GM23338 (cell line): ENCODE measurements at regions not wholly inside any gene's neighbourhood (a gene's known extent, or its start where the extent isn't known, plus 50 kb on each side); places are given as distances from the start of the nearest gene placed in this dataset.

Experiments
- ATAC-seq: fragments of 200-7000 bp; cut with Tn5 transposase; 3 replicates; pipeline ENCODE4 v1.9.1; 2020
- DNase-seq: peaks from one replicate; pipeline ENCODE4 v3.0.0-alpha.2; 2015; ENCODE audit warnings: low spot score
- H2AFZ ChIP-seq: fragments of 200-600 bp; sonication (generic); 2 replicates; pipeline ENCODE4 v1.8.0; 2016; ENCODE audit warnings: antibody characterized with exemption, mild to moderate bottlenecking, moderate library complexity
- H3F3A ChIP-seq: fragments of 200-600 bp; sonication (generic); replicated peaks from 2 replicates; pipeline ENCODE4 v1.8.0; 2017; ENCODE audit warnings: antibody characterized with exemption, mixed run types, low read depth
- H3K27ac ChIP-seq: fragments of 200-600 bp; sonication (generic); 2 replicates; pipeline ENCODE4 v1.6.1; 2016; ENCODE audit warnings: low read depth
- H3K27me3 ChIP-seq: fragments of 200-600 bp; sonication (generic); 2 replicates; pipeline ENCODE4 v1.8.0; 2016; ENCODE audit warnings: mild to moderate bottlenecking, mixed run types, moderate library complexity; ENCODE audit not compliant: insufficient read depth
- H3K36me3 ChIP-seq: fragments of 200-600 bp; sonication (generic); 2 replicates; pipeline ENCODE4 v1.8.0; 2016; ENCODE audit warnings: mild to moderate bottlenecking; ENCODE audit not compliant: insufficient read depth
- H3K4me1 ChIP-seq: fragments of 200-600 bp; sonication (generic); 2 replicates; pipeline ENCODE4 v1.8.0; 2016; ENCODE audit warnings: mild to moderate bottlenecking, moderate library complexity; ENCODE audit not compliant: insufficient read depth
- H3K4me2 ChIP-seq: fragments of 200-600 bp; sonication (generic); 2 replicates; pipeline ENCODE4 v1.7.1; 2017; ENCODE audit warnings: mixed run types
- H3K4me3 ChIP-seq: fragments of 200-600 bp; sonication (generic); 2 replicates; pipeline ENCODE4 v1.6.1; 2016; ENCODE audit warnings: mixed run types
- H3K79me2 ChIP-seq: fragments of 200-600 bp; sonication (generic); replicated peaks from 2 replicates; pipeline ENCODE4 v1.8.0; 2017; ENCODE audit warnings: mild to moderate bottlenecking; ENCODE audit not compliant: insufficient read depth
- H3K9me2 ChIP-seq: fragments of 200-600 bp; sonication (generic); 2 replicates; pipeline ENCODE4 v1.8.0; 2017; ENCODE audit not compliant: insufficient read depth
- H4K20me1 ChIP-seq: fragments of 200-600 bp; sonication (generic); replicated peaks from 2 replicates; pipeline ENCODE4 v1.8.0; 2017; ENCODE audit warnings: mild to moderate bottlenecking; ENCODE audit not compliant: insufficient read depth
- H3K27ac Mint-ChIP-seq: 2 replicates; pipeline ENCODE4 v1.8.0; 2020; ENCODE audit warnings: inconsistent platforms, mild to moderate bottlenecking, moderate library complexity, mixed read lengths
- H3K27me3 Mint-ChIP-seq: 3 replicates; pipeline ENCODE4 v1.8.0; 2022; ENCODE audit warnings: low read depth, mild to moderate bottlenecking, moderate library complexity, mixed read lengths, inconsistent platforms; ENCODE audit not compliant: insufficient read depth, poor library complexity
- H3K36me3 Mint-ChIP-seq: 3 replicates; pipeline ENCODE4 v1.8.0; 2021; ENCODE audit warnings: low read depth, mild to moderate bottlenecking, inconsistent platforms, moderate library complexity, mixed read lengths
- H3K4me1 Mint-ChIP-seq: 3 replicates; pipeline ENCODE4 v1.8.0; 2020; ENCODE audit warnings: mild to moderate bottlenecking, inconsistent platforms, mixed read lengths
- H3K4me3 Mint-ChIP-seq: 3 replicates; pipeline ENCODE4 v1.8.0; 2021; ENCODE audit warnings: moderate library complexity, mild to moderate bottlenecking, inconsistent platforms, mixed read lengths
- H3K9me3 Mint-ChIP-seq: 3 replicates; pipeline ENCODE4 v1.8.0; 2020; ENCODE audit warnings: moderate library complexity, mild to moderate bottlenecking, inconsistent platforms, mixed read lengths
- CREB1 ChIP-seq: fragments of 250-450 bp; sonication (Bioruptor Pico); IDR thresholded peaks from 2 replicates; pipeline ENCODE4 v1.5.0; 2020; ENCODE audit warnings: low read depth, mild to moderate bottlenecking, moderate library complexity
- CTCF ChIP-seq, 2 experiments: fragments of 200-600 bp in 1 of 2; sonication (generic) in 1 of 2; conservative IDR thresholded peaks; 2 replicates each; pipeline versions ENCODE4 v1.5.1 to v1.6.1; 2016 to 2017; ENCODE audit warnings: antibody characterized with exemption in 2 of 2, low read depth in 2 of 2, mild to moderate bottlenecking in 2 of 2, moderate library complexity in 1 of 2
- EZH2 ChIP-seq: fragments of 200-600 bp; sonication (generic); IDR thresholded peaks from one replicate; pipeline ENCODE4 v1.8.0; 2017; ENCODE audit warnings: antibody characterized with exemption, mild to moderate bottlenecking, low read depth; ENCODE audit not compliant: unreplicated experiment
- ZNF462 ChIP-seq: fragments of 250-450 bp; sonication (Bioruptor Pico); IDR thresholded peaks from 2 replicates; pipeline ENCODE4 v1.5.0; 2020; ENCODE audit warnings: mild to moderate bottlenecking, moderate library complexity

- TF ChIP-seq ZNF462 (CRISPR knock-in tag) (no peak), EZH2 (no peak), CREB1 (CRISPR knock-in tag) (no peak), CTCF (conservative IDR thresholded peaks at IDR 0.05; ENCODE audit: low read depth in 2 of 2) (no peak)
Observed at GRCh38 chr2:58826795-58827194, 585.7 kb upstream of the FANCL start (continued).

- no peaks in the 10 kb centered on the region for H3K9me2 ChIP-seq
- ATAC-seq (no peak), DNase-seq (no peak)
- H3K36me3 ChIP-seq: no peaks in the 10 kb centered on the region
- H3K4me3 ChIP-seq: no peak overlapping the region
- H3K27ac ChIP-seq: no peak overlapping the region
- Mint-ChIP-seq H3K4me1 (peaks cover 14% of the 10 kb centered on the region; the same call in 2 of the 3 replicates), H3K27ac (peak overlapping the region; percentile 22; the same call in 1 of the 2 replicates), H3K27me3 (no peaks in the 10 kb centered on the region), H3K9me3 (no peaks in the 10 kb centered on the region), H3K4me3 (no peak overlapping the region), H3K36me3 (no peaks in the 10 kb centered on the region)
- H3K27me3 ChIP-seq: no peaks in the 10 kb centered on the region
- H4K20me1 ChIP-seq: no peaks in the 10 kb centered on the region
- no peak overlapping the region for H3K4me2 ChIP-seq
- peak overlapping the region; percentile 35; the same call in 1 of the 2 replicates for H2AFZ ChIP-seq
- H3F3A ChIP-seq: no peaks in the 10 kb centered on the region
- H3K4me1 ChIP-seq: no peaks in the 10 kb centered on the region; the same call in 1 of the 2 replicates
- no peaks in the 10 kb centered on the region for H3K79me2 ChIP-seq
- no peak for TF ChIP-seq ZNF462 (CRISPR knock-in tag)
Observed at GRCh38 chr2:58812771-58813344, 571.7 kb upstream of the FANCL start.
